NOMO-1 (cell line): ENCODE measurements at regions not wholly inside any gene's neighbourhood (a gene's known extent, or its start where the extent isn't known, plus 50 kb on each side); places are given as distances from the start of the nearest gene placed in this dataset.

Experiments
- DNase-seq, 2 experiments: peaks; one replicate each; lab custom pipeline; 2025; ENCODE audit not compliant: unreplicated experiment in 2 of 2; lab: John Stamatoyannopoulos, UW

DNA sequence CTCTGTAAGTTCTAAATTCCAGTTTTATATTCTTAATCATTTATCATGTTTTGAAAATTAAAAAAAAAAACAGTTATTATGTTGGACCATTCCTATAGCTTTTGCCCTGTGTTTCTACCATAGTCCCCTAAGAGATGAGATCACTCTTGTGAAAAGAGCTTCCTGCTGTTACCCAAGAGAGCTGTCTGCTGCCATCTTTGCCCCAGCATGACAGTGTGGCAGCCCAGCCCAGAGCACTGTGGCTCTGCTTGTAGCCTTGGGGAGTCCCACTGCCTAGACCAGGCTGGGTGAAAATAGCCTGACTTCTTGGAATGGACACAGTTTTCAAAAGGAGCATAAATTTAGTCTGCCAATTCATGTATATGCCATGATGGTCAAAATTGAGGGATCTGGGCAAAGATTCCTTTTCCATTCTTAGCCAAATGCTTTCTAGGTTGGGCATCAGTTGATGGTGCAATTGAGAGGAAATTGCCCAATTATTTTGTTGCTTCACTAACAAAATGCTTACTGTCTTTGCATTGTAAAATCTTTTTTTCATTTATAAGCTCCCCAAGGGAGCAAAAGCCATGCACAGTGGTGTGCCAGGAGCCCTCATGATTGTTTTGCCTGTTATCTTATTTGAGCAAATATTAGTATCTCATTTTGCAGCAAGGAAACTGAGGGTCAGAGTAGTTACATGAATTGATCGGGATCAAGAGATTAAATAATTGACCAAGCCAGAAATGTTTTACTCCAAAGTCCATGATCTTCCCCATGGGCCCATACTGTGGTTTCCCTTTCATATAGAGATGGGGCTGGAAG is 72.8 kb downstream of the ETS2 start:
- no peak for DNase-seq

DNA sequence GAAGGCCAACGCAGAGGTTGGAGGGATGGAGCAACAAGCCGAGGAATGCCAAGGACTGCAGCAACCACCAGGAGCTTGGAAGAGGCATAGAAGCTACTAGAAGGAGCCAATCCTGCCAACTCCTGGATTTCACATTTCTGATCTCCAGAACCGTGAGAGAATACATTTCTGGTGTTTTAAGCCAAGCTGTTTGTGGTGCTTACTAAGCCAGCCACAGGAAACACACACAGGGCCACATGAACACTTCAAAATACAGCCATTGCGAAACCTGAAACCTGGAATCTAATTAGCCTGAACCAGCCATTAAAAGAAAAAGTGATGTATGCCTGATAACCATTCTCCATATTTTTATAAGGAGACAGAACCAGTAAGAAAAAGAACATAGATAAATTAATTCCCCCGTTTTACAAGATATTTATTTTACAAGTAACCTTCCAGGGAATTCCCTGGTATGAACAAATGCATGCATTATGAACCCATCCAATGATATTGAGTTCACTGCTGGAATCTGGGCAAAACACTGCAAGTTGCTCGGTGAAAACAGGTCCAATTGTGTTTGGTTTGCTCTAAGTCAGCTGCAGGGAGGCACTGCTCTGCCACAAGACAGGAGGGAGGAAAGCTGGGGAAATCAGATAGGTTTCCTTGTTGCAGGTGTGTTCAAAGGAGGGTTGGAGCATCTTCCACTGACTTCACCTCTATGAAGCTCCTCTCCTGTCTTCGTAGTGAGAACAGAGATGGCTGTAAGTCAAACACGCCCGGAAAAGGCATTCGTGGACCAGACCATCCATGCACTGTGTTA is 70.2 kb downstream of the ETS2 start:
- DNase-seq, result peak; percentile 18 to 22
